Brain microvascular endothelial cell (primary cell): ENCODE measurements at regions not wholly inside any gene's neighbourhood (a gene's known extent, or its start where the extent isn't known, plus 50 kb on each side); places are given as distances from the start of the nearest gene placed in this dataset.

ENCODE experiments used
- DNase-seq: peaks from one replicate; pipeline ENCODE4 v3.0.0-alpha.2; 2020
- H3K27ac ChIP-seq: fragments of 250-450 bp; sonication (Bioruptor Pico); 2 replicates; pipeline ENCODE4 v1.5.1; 2020; ENCODE audit warnings: mild to moderate bottlenecking, moderate library complexity
- H3K27me3 ChIP-seq: fragments of 250-450 bp; sonication (Bioruptor Pico); replicated peaks from 2 replicates; pipeline ENCODE4 v1.5.1; 2020; ENCODE audit warnings: mild to moderate bottlenecking
- H3K36me3 ChIP-seq: fragments of 250-450 bp; sonication (Bioruptor Pico); replicated peaks from 2 replicates; pipeline ENCODE4 v1.5.1; 2020; ENCODE audit warnings: mild to moderate bottlenecking
- H3K4me3 ChIP-seq: 2 replicates; pipeline ENCODE4 v1.5.1; 2011; ENCODE audit warnings: low read depth, mild to moderate bottlenecking, control low read depth, low read length, moderate library complexity
- CTCF ChIP-seq: IDR thresholded peaks from 2 replicates; pipeline ENCODE4 v1.5.1; 2011; ENCODE audit warnings: low read depth, mild to moderate bottlenecking, moderate library complexity, low read length, control low read depth, inconsistent platforms; ENCODE audit errors: missing control alignments
- in situ Hi-C: cut with HindIII; loops from 2 replicates; pipeline ENCODE4 v1.10.0; 2017; ENCODE audit warnings: low sequenced_read_pairs, low pct_ligation_motif_present

GRCh38 chrX:38871129-38872029, 70.1 kb downstream of the MID1IP1 start:
- no peak for TF ChIP-seq CTCF
- H3K27ac ChIP-seq: no peak overlapping the region
- H3K36me3 ChIP-seq: no peaks in the 10 kb centered on the region
- DNase-seq: no peak
- H3K4me3 ChIP-seq: no peak overlapping the region
- in situ Hi-C loops: no loop called here
- H3K27me3 ChIP-seq: no peaks in the 10 kb centered on the region

- Histone ChIP-seq H3K4me3 (no peak overlapping the region), H3K36me3 (no peaks in the 10 kb centered on the region), H3K27ac (no peak overlapping the region), H3K27me3 (no peaks in the 10 kb centered on the region)
- in situ Hi-C loops: no loop called here
- no peak for DNase-seq
- TF ChIP-seq CTCF: no peak
Measured at GRCh38 chrX:38877366-38877765, 76.1 kb downstream of the MID1IP1 start.

- TF ChIP-seq CTCF: no peak
- Histone ChIP-seq H3K27me3 (no peaks in the 10 kb centered on the region), H3K36me3 (no peaks in the 10 kb centered on the region), H3K27ac (no peak overlapping the region), H3K4me3 (no peak overlapping the region)
- in situ Hi-C loops: no loop called here
- DNase-seq: no peak
Measured at GRCh38 chrX:38878641-38879340, 77.5 kb downstream of the MID1IP1 start.

DNA sequence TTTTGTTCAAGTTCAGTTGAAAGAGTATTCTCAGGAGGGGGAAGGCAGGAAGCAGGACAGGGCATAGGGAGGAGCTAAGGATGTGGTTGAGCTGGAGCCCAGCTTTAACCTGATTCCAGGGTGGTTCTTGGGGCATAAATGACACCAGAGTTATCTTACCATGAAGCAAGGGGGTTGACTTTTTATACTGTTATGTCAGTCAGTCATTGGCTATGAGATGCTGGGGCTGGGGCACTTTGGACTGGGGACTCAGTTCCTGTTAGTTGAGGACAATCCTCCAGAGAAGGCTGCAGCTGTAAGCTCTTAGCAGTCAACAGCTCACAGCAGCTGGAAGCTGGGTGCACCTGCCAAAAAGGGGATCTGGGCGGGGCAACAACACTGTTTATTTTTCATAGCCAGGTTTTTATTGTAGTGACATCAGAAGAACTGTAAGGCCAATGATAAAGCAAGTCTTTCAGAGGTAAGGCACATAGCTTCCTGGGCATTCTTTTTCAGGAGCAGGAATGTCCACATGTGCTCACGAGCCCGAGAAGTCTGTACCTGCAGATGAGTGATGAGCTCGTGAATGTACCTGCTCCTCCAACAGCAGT, 78.5 kb downstream of the MID1IP1 start:
- Histone ChIP-seq H3K36me3 (no peaks in the 10 kb centered on the region), H3K27ac (no peak overlapping the region), H3K4me3 (no peak overlapping the region), H3K27me3 (no peaks in the 10 kb centered on the region)
- in situ Hi-C loops: no loop called here
- DNase-seq: no peak
- no peak for TF ChIP-seq CTCF

DNA sequence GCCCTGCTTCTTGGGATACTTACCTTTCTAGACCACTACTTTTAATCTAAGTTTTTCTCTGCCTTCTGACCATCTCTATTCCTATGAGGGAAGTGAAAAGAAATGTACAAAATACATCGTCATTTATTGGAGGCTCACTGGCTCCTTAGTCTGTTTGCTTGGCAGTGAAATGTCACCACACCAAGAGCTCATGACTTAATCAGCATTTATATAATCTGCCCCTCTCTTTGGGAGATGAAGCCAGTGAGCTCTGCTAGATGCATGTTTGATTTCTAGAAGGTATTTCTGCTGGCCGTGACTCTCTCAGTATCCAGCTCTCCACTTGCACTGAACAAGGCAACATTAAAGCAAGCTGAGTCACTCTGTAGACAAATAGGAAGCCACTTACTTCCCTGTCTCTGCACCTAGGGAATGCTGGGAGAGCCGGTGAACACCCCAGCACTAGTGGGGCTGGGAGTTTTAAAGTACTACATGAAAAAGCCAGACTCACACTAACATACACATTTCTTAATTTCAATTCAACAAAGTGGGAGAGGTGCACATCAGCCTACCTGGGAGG, 79.1 kb downstream of the MID1IP1 start:
- H3K27ac ChIP-seq: no peak overlapping the region
- H3K36me3 ChIP-seq: no peaks in the 10 kb centered on the region
- peak; percentile 21 for DNase-seq
- H3K27me3 ChIP-seq: no peaks in the 10 kb centered on the region
- H3K4me3 ChIP-seq: no peak overlapping the region
- in situ Hi-C loops: no loop called here
- TF ChIP-seq CTCF: no peak
